IPS-NIHi11 (cell line): ENCODE measurements at regions not wholly inside any gene's neighbourhood (a gene's known extent, or its start where the extent isn't known, plus 50 kb on each side); places are given as distances from the start of the nearest gene placed in this dataset.
A peak's percentile ranks its signal among the peaks of the same experiment; 100 is the strongest.

Source experiments
- DNase-seq: peaks from one replicate; pipeline ENCODE4 v3.0.0; 2012; ENCODE audit warnings: mixed read lengths, low spot score

DNA sequence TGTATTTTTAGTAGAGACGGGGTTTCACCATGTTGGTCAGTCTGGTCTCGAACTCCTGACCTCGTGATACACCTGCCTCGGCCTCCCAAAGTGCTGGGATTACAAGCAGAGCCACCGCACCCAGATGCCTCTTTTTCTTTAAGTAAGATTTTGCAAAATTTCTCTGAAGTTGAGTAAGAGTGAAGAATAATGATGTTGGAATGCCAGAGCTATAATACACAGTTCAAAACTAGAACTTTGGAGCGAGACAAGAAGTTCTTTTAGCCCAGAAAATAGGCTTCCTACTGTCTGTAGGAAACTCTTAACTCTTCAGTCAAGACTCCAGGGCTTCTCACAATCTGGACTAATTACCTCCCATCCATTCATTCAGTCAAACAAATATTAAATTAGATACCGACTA is 51.4 kb downstream of the MARCHF4 start:
- no peak for DNase-seq

DNA sequence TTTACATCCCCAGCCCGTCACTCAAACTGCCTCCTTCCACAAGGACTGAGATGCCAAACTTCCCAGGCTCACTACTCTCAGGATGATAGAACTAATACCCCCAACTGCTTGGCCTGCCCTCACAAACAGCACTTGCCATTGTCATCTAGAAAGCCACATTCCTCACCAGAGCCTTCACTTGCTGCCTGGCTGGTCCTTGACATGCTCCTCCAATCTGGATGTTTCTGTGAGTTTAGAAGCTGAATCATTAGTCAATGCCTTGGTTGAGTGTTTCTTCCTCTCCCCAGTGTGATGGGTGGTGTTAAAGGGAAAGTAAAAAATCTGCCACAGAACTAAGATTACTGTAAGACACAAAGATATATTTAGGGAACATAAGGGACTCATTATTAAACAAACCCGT is 52.5 kb downstream of the MARCHF4 start:
- peak; percentile 65 for DNase-seq

DNA sequence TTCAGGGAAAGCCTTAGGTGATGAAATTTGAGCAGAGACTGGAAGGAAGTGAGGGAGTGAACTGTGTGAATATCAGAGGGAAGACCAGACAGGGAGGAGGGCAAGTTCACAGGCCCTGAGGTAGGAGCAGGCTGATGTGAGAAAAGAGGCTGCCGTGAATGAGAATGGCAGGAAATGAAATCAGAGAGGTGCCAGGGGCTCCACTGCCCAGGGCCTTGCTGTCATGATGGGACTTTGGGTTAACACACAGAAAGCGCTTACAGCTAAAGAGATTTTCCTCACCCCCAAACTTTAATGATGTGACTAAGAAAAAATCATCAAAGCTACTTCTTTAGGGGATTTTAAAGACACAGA is 53.8 kb downstream of the MARCHF4 start:
- no peak for DNase-seq

DNA sequence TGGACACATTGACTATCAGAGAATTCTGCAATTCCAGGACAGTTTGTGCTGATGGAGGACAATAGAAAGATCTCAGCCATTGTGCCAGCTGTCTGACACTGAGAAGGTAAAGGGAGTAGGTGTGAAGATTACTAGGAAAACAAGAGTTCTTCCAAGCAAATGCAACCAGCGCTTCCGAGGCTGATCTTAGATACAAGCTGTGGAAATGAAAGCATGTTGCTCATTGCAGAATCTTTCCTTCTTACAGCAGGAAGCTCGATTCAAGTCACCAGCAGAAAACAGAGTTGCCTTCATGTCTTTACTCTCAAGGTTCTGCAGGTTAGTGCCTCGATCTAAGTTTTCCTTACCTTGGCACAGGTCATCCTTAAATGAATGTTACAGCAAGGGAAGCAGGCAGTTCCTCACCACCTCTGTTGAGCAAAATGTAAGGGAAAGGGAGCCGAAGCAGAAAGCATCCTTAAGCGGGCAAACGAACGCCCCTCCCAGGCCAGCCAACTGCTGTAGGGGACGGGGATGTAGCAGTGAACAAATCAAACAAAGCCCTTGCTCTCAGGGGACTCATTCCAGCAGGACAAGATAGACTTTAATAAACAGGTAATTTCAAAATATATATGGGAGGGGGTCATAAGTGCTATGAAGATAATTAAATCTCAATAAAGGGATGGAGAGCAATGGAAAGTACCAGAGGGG is 54.3 kb downstream of the MARCHF4 start:
- DNase-seq = no peak

DNA sequence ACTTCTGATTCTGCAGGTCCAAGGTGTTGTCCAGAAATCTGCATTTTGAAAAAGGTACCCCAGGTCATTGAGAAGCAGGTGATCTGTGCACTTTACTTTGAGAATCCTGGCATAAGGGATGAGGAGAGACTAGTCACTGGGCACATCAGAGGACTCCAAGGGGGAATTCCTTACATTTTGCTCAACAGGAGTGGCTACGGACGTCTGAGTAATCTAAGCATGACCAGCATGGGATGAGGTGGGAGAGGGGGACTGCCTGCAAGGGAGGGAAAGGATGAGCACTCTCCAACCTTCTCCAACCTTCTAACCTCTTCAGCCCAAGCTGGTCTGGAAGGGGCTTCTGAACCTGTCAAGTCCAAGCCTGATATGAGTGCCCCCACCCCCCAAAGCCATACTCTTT is 55.5 kb downstream of the MARCHF4 start:
- DNase-seq = no peak

DNA sequence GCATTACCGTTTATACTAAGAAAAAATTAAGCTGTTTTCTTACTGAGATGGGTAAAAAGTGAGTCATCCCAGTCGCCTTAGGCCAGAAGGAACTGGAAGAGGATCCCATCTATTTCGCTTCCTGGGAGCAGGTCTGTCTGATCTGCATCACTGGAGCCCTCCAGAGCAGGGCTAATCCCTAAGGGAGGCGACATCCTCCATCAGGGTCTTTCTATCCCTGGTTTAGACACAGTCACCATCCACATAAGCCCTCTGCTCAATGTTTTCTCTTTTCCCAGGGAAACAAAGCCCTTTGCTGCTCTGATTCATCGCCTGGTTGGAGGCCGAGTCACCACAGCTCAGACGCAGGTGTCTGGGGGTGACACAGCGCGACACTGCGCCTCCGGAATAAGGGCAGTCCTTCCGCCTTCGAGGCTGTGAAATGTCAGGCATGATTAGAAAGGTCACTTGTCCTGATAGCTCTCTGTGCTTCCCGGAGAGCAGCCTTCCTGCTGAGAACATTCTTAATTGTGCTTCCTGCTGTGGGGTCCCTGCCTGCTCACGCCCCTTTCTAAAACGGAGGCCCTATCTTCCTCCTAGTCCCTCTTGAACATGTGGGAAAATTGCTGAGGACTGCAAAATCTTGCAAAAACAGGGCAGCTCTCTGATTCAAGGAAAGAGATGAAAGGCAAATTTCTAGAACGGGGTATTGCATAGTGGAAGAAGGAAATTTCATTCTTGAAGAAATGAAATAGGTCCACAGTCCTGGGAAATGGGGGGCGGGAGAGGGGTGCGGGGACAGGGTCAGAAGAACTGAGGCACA is 56.3 kb downstream of the MARCHF4 start:
- DNase-seq = peak; percentile 33

DNA sequence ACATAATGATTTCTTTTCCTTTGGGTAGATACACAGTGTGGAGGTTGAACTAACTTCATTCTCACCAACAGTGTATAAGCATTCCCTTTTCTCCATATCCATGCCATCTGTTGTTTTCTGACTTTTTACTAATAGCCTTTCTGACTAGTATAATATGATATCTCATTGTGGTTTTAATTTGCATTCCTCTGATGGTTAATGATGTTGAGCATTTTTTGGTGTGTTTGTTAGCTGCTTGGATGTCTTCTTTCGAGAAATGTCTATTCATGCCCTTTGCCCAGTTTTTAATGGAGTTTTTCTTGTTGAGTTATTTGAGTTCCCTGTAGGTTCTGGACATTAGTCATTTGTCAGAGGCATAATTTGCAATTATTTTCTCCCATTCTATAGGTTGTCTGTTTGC is 59.8 kb downstream of the MARCHF4 start:
- no peak for DNase-seq

DNA sequence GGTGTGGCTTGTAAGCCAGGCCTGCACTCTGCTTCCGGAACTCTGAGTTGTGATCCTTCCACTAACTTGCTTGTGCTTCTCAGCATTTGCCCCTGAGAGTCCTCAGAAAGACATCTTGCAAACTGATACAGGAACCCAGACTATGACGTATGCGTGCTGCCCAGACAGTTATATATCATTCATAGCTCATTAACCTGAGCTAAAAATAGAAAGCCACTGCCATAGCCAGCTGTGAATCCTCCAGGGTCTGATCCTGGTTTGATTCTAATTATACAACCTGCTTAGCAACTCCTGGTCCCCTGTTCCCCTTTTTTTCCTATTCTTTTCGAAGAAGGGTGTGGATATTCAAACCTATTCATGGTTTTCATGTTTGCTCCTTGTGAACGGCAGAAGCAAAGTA is 63.7 kb downstream of the MARCHF4 start:
- no peak for DNase-seq

DNA sequence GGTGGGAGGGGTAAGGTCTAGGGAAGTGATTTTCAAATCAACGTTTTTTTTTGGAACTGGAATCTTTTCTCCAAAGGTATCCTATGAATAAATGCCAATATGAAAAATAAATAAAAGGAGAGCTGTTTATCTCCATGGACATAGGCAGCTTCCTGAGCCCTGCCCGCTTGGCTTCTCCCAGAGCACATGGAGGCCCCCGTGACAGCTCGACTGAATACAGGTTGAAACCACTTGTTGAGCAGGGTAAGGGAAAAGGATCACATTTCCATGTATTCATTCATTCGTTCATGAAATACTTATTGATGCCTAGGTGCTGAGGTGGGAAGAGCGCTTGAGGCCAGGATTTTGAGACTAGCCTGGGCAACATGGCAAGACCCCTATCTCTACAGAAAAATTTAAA is 64.8 kb downstream of the MARCHF4 start:
- DNase-seq = no peak

DNA sequence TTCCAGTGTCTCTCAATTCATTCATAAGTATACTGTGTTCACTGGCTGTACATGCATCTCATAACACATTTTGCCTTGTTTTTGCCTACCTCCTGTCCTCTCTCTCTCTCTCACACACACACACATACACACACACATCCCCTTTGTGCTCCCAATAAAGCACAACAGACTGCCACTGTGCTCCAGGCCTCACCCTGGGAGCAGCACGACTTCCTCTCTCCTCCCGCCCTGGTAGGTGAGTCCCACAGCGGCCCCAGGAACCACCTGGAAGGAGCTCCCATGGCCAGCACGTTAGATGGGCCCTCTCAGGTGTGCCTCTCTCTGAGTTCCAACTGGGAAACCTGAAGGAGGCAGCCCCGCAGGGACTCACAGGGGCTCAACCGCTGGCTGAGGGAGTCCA is 65.4 kb downstream of the MARCHF4 start:
- DNase-seq = no peak

DNA sequence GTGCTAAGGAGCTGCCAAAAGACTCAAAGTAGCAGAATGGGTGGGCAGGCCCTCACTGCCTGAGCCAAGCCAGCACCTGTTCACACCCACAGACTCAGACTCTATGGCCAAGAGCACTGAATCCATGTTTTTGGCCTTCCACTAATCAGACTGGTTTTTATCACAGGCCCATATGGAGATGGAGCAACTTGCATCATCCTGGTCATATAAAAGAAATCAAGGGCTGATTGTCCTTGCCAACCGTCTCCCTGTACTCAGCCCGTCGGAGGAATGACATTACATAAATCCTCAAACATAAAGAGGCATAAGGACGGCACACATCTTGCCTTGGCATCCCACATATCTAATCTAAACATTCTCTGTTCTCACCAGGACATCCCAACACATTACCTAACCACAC is 66.7 kb downstream of the MARCHF4 start:
- no peak for DNase-seq

DNA sequence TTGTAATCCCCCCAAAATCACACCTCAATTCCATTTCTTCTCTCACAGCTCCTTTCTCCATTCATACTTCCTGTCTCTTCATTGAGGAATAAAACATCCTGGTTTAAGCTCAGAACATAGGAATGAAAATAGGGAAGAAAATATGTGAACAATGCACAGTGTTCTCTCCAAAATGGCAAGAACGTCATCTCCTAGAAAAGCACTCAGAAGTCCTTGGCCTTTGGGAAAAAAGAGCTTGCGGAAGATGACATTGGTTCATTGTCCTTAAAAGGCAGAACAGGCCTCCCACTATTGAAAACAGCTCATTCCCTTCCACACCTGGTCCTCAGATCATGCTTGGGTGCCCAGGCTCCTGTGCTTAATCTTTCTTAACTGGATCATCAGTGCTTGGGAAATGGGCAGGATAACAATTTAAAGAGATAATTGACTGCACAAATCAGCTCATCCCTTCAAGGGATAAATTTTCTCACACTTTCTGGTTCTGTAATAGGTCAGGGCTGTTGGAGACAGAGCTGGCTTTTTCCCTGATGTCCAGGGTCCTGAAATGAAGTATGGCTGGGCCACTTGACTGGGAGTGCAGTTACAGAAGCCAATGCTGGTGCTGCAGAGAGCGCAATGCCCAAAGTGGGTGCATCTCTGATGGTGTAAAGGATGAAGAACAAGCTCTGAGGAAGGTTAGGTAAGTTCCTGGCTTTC is 69.2 kb downstream of the MARCHF4 start:
- no peak for DNase-seq

DNA sequence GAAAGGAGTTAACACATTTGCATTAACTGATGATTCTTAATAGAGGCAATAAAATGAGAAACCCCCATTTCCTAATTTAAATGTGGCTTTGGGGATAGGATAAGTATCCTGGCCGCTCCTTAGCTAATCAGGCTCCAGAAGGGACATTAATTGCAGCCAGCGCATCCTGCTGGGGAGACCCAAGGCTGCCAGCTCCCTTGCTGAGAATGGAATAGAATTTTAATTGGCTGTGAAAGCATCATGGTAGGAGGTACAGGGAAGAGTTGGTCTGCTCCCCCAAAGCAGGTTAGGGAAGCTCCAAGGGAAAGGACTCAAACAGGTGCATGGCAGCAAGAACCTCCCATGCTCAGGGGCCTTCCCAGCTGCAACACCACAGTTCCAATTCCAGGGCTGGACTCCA is 71.4 kb downstream of the MARCHF4 start:
- DNase-seq = no peak

DNA sequence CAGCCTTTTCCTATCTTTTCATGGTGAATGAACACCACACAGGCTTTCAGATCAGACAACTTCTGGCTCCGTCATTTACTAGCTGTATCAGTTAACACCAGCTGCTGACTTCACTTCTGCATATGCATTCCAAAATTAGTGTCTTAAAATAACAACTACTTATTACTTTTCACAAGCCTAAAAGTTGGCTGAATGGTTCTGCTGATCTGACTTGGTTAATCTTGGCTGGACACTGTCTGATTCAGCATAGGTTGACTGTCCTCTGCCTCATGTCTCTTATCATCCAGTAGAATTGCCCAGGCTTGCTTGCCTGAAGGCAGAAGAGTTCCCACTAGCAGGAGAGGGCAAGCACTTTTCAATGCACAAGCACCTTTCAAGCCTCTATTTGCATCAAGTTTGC is 72.7 kb downstream of the MARCHF4 start:
- no peak for DNase-seq

DNA sequence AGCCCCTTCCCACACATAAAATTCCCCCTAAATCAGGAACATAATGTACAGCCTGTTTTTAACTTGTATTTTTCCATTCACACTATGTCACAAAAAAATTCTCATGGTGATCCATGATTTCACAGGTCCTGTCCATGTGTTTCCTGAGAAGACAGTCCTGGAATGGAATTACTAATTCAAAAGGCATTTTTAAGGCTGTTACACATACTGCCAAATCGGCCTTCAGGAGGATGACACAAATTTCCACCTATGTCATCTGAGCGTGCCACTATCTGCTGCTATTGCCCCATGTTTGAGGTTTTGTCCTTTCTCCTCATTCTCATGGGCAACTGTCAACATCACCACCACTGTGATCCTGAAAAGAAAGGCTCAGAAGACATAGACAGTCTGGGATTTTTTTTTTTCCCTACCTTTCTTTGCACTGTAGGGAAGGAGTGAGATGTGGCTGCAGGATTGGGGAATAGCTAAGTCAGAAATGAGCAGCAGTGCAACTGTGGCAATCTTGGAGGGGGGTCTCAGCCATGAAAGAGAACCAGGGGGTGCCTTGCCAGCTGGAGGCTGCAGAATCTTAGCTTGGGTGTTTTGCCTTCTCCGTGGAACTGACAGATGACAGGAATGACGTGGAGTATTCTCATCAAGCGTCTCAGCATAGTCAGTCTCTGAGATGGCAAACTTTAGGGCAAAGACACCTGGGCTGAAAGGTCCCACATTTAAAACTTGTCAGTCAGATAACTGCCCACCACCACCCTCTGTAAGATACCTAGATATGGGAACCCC is 73.4 kb downstream of the MARCHF4 start:
- no peak for DNase-seq

DNA sequence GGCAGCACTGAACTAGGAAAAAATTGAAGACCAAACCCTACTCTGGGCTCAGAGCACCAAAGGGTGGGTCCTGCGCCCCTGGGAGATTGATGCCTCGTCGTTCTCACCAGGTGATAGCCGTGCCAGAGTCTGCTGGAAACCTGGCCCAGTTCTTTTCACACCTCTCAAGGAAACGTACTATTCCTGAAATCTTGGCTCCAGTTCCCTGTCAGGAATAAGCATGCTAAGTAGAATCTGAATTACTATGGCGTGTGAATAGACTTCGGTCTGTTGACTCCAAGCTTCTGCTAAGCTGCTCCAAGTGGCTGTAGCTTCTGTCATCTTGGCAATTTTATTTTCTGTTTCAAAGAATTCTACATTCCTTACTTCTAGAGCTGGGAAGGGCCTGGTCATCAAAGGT is 75.4 kb downstream of the MARCHF4 start:
- no peak for DNase-seq

DNA sequence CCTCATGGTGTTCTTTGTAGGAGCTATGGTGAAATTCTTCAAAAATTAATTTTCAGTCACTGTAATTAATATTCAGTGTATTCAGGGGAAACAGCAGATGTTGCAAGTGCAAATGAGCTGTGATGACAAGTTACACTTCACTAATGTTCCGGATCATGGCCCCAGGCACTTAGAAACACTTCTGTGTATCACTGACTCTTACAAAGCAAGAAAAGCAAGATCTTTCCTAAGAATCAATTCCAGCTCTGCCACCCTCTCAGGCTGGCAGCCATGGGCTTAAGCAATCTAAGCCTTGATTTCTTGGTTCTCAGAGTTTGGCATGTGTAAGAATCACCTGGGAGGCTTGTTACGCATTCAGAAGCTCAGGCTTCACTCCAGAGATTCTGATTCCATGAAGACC is 78.0 kb downstream of the MARCHF4 start:
- DNase-seq = no peak

DNA sequence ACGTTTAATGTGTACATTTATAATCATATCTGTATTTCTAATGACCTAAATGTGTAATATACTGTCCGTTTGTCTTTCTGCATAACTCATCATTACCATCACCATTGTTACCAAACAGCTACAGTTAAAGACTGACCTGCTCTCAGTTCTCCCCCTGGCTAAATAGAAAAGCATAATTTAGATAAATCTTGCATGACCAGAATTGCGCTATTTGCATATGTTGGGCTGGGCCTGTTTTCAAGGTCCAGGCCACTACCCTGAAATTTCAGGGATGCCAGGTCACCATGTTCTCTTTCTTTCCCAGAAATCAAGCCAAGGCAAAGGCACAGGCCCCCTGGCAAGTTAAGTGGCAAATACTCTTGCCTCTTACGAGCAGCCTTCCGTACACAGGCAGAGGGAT is 78.4 kb downstream of the MARCHF4 start:
- DNase-seq = no peak

DNA sequence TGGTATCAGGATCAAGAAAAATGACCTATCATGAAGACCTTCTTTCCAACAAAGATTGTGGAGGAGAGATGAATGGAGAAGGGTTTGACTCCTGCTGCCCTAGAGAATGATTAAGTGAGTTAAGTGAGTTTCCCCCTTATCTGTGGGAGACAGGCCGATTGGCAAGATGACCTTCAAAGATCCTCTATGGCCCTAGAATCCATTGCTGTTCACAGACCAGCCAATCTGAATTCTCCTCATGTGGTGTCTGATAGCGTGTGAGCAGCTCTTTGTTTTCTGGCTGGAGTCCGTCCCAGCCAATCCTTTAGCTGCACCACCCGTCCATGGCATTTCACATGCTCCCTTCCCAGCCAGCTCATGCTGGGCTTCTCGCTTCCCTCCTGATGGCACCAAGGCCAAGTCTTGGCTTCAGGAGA is 79.4 kb downstream of the MARCHF4 start:
- DNase-seq = no peak

DNA sequence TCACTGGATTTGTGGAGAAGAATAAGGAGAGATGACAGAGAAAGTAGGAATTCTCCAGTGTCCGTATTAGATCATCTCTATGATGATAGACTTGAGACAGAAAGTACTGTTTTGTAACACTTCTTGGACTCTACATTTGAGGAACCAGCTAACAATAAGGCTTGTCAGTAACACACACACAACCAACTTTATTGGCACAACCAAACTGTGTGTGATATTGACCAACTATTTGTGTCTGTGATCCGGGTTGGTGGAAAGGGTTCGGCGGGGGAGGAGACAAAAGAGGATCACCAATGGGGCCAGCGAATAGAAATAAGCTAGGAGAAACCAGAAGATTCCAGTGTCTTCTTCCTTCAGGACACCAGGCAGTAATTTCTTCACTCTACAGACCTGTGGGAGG is 79.8 kb downstream of the MARCHF4 start:
- DNase-seq = no peak

DNA sequence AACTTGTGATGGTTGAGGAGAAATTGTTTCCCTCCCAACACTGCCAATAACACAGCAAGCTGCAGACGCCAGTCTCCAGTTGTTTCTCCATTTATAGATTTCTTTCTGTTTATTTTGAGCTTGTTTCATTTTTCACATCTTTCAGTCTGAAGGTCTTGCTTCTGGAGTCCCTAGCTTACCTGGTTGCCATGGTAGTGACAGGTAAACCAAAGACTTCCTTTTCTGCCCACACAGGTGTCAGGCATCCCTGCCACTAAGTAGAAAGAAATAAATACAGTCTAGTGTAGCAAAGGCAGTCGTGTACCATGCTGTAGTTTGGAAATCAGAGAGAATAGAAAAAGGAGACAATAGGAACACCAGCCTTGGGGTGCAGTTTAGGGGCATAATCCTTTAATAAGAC is 82.8 kb downstream of the MARCHF4 start:
- no peak for DNase-seq

DNA sequence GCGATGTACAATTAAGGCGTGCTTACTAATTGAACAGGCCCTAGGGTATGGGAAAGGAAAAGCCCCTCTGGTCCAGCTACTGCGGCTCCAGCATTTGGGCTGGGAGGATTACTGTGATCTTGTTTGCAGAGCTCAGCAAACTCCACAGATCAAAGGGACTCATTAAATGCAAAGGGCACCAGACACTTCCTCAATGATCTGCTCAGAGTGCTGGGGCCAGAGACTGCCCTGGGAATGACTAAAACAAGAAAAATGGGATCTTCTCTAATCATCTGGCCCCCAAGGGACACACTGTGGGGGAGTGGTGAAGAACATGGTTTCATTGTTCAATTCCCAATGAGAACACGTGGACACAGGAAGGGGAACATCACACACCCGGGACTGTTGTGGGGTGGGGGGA is 85.0 kb downstream of the MARCHF4 start:
- DNase-seq = no peak
